ENCODE measurements at regions not wholly inside any gene's neighbourhood (a gene's known extent, or its start where the extent isn't known, plus 50 kb on each side); places are given as distances from the start of the nearest gene placed in this dataset.

DNA sequence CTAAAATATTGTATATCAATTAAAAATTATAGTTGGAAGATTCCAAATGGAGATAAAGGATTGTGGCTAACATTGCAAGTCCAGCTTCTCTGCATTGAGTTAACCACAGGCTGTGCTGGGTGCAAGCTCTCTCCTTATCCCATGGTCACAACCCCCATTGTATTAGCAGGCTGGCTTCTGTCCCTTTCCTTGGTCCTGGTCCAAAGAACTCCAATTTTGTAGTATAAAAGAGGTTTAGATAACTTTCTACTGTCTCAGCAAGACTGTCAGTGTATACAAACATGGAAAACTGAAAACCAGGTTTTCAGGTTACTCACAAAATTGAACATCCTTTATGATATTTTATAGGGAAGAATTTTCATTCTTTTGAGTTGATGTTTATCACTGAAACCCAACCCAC, 76.6 kb upstream of the HS3ST3A1 start:
- no peak overlapping the region for H3K18ac ChIP-seq (ENCODE audit: extremely low read depth, low read length)
- H3K4ac ChIP-seq (replicated peaks; ENCODE audit: insufficient read length, low read depth, low read length), result no peak overlapping the region
- no peak overlapping the region for H3K9ac ChIP-seq (replicated peaks in 1 of 4; ENCODE audit: extremely low read depth in 1 of 4, low read depth in 3 of 4, low read length in 3 of 4)
- H3K79me1 ChIP-seq (ENCODE audit: low read depth, low read length), result no peaks in the 10 kb centered on the region
- peaks cover 0 to 1% (median 0%) of the 10 kb centered on the region in 4 experiments; a peak in 1 of 7 replicates for H3K27me3 ChIP-seq (replicated peaks in 1 of 4; ENCODE audit: control insufficient read depth in 3 of 4, extremely low read depth in 1 of 4, insufficient read depth in 3 of 4, low read length in 3 of 4)
- H3K4me1 ChIP-seq (replicated peaks in 1 of 4; ENCODE audit: control insufficient read depth in 3 of 4, insufficient read depth in 4 of 4, low read length in 3 of 4), result no peaks in the 10 kb centered on the region
- no peak overlapping the region for H3K4me2 ChIP-seq (ENCODE audit: insufficient read depth in 1 of 2, low read depth in 2 of 2, low read length in 2 of 2)
- no peaks in the 10 kb centered on the region for H3K23me2 ChIP-seq (ENCODE audit: low read depth, low read length)
- no peak overlapping the region for H3K23ac ChIP-seq (ENCODE audit: insufficient read length)
- no peaks in the 10 kb centered on the region for H4K20me1 ChIP-seq (replicated peaks in 1 of 2; ENCODE audit: control insufficient read depth in 1 of 2, insufficient read depth in 2 of 2, low read length in 2 of 2)
- H4K8ac ChIP-seq (ENCODE audit: extremely low read depth, insufficient read depth, low read length), result no peak overlapping the region
- FAIRE-seq, result no peak
- no peak overlapping the region for H2BK120ac ChIP-seq (replicated peaks; ENCODE audit: low read depth, low read length)
- H2AK5ac ChIP-seq (ENCODE audit: low read depth, low read length), result no peak overlapping the region
- no peak overlapping the region for H2BK20ac ChIP-seq (ENCODE audit: low read length)
- no peak overlapping the region for H3K14ac ChIP-seq (ENCODE audit: insufficient read length)
- no peak overlapping the region for H3K4me3 ChIP-seq (ENCODE audit: extremely low read depth in 1 of 4, insufficient read depth in 2 of 4, low read depth in 3 of 4, low read length in 4 of 4)
- no peaks in the 10 kb centered on the region for H3K36me3 ChIP-seq (ENCODE audit: control insufficient read depth in 2 of 4, insufficient read depth in 4 of 4, low read length in 3 of 4)
- DNase-seq (ENCODE audit: low read depth in 1 of 2, low spot score in 2 of 2), result no peak
- H4K91ac ChIP-seq (replicated peaks; ENCODE audit: insufficient read length, low read length), result no peak overlapping the region
- no peaks in the 10 kb centered on the region for H3K79me2 ChIP-seq (ENCODE audit: control insufficient read depth in 1 of 2, insufficient read depth in 2 of 2, low read length in 2 of 2)
- no peaks in the 10 kb centered on the region for H3K9me3 ChIP-seq (ENCODE audit: insufficient read depth in 2 of 2, low read depth in 1 of 2, low read length in 1 of 2)
- H4K5ac ChIP-seq (ENCODE audit: insufficient read length, low read depth, low read length), result no peak overlapping the region
- no peak overlapping the region for H2BK15ac ChIP-seq (ENCODE audit: low read length)
- H3K56ac ChIP-seq (replicated peaks; ENCODE audit: insufficient read length, low read depth, low read length), result no peak overlapping the region
- no peak overlapping the region for H2AFZ ChIP-seq (ENCODE audit: low read length)
- CTCF ChIA-PET (ENCODE audit: partially characterized antibody), result no interaction called here
- POLR2A ChIA-PET (ENCODE audit: partially characterized antibody), result no interaction called here
- no peak overlapping the region for H2BK5ac ChIP-seq (ENCODE audit: low read depth, low read length)
- no peak overlapping the region for H2BK12ac ChIP-seq (ENCODE audit: low read depth, low read length)
- H3K27ac ChIP-seq (ENCODE audit: low read depth, low read length), result no peak overlapping the region
- TF ChIP-seq TCF12 (IDR thresholded peaks at IDR 0.05; ENCODE audit: low read depth, low read length) (no peak), GABPA (IDR thresholded peaks at IDR 0.05; ENCODE audit: borderline replicate concordance, insufficient read depth, low read length) (no peak), BACH1 (IDR thresholded peaks at IDR 0.05; ENCODE audit: low read length) (no peak), EZH2 (IDR thresholded peaks at IDR 0.05; ENCODE audit: low read depth, low read length, severe bottlenecking) (no peak), EP300 (IDR thresholded peaks at IDR 0.05; ENCODE audit: borderline replicate concordance in 1 of 2, low read depth in 2 of 2, low read length in 2 of 2) (no peak), CTCF (IDR thresholded peaks at IDR 0.05; ENCODE audit: control extremely low read depth in 1 of 3, insufficient read depth in 1 of 3, low read depth in 1 of 3, low read length in 3 of 3) (no peak), FOSL1 (IDR thresholded peaks at IDR 0.05; ENCODE audit: insufficient read depth, low read depth, low read length) (no peak)

All from H1 (cell line).